Fibroblast of mammary gland (primary cell): ENCODE measurements at regions not wholly inside any gene's neighbourhood (a gene's known extent, or its start where the extent isn't known, plus 50 kb on each side); places are given as distances from the start of the nearest gene placed in this dataset.
"Not testable (repeated sequence)": the region's sequence is repeated elsewhere in the genome, so short reads cannot be mapped to it uniquely, and the experiment has no call there.

ENCODE experiments used
- DNase-seq: peaks from one replicate; pipeline ENCODE4 v3.0.0-alpha.2; 2010; ENCODE audit warnings: low read depth
- H3K4me3 ChIP-seq: 2 replicates; pipeline ENCODE4 v1.5.1; 2011; ENCODE audit warnings: low read depth, mild to moderate bottlenecking, low read length, moderate library complexity; ENCODE audit not compliant: control insufficient read depth
- CTCF ChIP-seq: conservative IDR thresholded peaks from 2 replicates; pipeline ENCODE4 v1.5.1; 2011; ENCODE audit warnings: low read depth, low read length, inconsistent platforms; ENCODE audit not compliant: control insufficient read depth, insufficient read depth

DNA sequence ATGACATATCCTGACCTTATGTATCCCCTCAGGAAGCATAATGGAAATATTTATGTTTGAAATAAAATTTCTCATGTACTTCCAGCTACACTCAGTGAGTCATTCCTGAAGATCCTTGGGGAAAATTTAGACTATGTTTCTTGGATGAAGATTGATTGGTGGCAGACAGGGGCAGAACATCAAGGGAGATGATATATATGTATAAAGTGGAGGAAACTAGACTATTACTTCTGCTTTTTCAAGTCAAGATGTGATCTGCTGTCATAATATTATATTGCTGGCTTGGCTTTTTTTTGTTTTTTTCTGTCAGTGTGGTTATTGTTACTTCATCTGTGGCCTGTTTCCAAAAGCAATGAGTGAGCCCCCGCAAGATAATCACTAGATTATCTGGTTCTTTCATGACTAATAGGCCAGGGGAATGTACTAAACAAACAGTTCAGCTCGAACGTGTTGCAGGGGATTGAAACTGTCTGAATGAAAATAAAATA, 87.2 kb upstream of the TNFSF11 start:
- TF ChIP-seq CTCF, result no peak
- DNase-seq, result peak; percentile 93

DNA sequence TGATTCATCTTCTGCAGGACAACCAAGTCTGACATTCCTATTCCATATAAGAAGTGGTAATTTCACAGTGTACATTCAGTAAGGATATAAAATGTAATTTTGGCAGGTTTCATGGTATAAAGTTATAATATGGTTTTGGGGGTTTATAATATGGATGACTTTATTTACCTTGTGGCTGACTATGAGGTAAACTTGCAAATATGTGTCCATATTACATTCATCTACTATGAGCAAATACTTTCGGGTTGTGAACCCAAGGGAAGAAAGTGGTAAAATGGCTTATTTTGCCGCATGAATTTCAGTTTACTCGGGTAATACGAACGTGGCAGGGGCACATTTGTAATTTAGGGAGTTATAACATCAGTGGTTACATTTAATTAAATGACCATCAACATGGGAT, 86.7 kb upstream of the TNFSF11 start:
- DNase-seq, result peak; percentile 71
- no peak for TF ChIP-seq CTCF

More for the DNA sequence above, 87.2 kb upstream of the TNFSF11 start:
- no peak overlapping the region for H3K4me3 ChIP-seq

DNA sequence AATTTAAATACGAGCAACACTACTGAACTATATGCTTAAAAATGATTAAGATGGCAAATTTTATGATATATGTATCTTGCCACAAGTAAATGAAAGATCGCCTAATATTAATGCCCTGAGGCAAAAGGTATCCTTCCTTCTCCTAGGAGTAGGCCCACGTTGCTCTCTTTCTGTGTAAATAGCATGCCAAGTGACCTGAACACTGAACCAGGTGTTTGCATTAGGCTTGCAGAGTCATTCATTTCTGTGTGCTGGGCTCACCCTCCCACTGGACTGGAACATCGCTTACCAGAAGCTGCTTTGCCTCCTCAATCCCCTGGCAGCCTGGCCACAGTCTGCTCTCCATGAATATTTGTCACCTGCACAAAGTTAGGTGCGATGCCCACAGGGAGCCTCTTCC, 83.3 kb upstream of the TNFSF11 start:
- TF ChIP-seq CTCF, result no peak
- no peak overlapping the region for H3K4me3 ChIP-seq
- no peak for DNase-seq

More for the DNA sequence above, 86.7 kb upstream of the TNFSF11 start:
- H3K4me3 ChIP-seq, result peak overlapping the region; percentile 13

GRCh38 chr13:42492372-42492920, 81.5 kb upstream of the TNFSF11 start:
- no peak for TF ChIP-seq CTCF
- H3K4me3 ChIP-seq, result no peak overlapping the region

DNA sequence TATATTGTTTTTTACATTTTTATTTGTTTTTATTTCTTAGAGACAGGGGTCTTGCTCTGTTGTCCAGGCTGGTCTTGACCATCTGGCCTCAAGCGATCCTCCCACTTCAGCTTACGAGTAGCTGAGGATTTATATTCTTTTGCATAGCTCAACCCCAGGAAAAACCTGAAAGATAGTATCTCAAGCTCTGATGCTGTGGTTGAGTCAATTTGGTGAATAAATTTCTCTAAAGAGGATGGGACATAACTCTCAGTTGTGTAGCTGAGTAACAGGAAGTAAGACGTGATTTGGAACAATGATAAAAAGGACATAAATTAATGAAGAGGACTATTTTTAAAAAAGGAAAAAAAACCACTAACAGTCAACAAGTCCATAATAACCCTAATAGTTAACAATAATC, 79.8 kb upstream of the TNFSF11 start:
- no peak for TF ChIP-seq CTCF
- H3K4me3 ChIP-seq, result no peak overlapping the region
- DNase-seq, result no peak

More at GRCh38 chr13:42492372-42492920, 81.5 kb upstream of the TNFSF11 start:
- no peak for DNase-seq

DNA sequence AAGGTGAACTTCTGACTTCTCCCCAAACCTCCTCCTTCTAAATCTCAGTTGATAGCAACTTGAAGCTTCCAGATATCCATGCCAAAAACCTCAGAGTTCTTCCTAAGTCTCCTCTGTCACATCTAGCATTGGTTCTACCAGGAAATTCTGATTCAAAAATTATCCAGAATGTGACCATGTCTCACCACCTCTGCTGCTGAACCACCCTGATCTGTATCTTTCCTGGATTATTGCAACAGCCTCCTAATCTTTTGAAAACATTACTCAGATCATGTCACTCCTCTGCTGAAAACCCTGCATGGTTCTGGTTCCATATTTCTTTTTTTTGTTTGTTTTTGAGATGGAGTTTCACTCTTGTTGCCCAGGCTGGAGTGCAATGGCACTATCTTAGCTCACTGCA, 78.7 kb upstream of the TNFSF11 start:
- H3K4me3 ChIP-seq, result no peak overlapping the region
- peak; percentile 10 for DNase-seq
- no peak for TF ChIP-seq CTCF

GRCh38 chr13:42495751-42496150, 78.2 kb upstream of the TNFSF11 start:
- no peak for DNase-seq

GRCh38 chr13:42496926-42497554, 76.9 kb upstream of the TNFSF11 start:
- not testable (repeated sequence) for DNase-seq, H3K4me3 ChIP-seq

More at GRCh38 chr13:42495751-42496150, 78.2 kb upstream of the TNFSF11 start:
- no peak for TF ChIP-seq CTCF
- H3K4me3 ChIP-seq, result no peak overlapping the region
